Neural cell (in vitro differentiated cells): ENCODE measurements at regions not wholly inside any gene's neighbourhood (a gene's known extent, or its start where the extent isn't known, plus 50 kb on each side); places are given as distances from the start of the nearest gene placed in this dataset.

Experiments used
- CTCF ChIP-seq: fragments of 450-650 bp; IDR thresholded peaks from 2 replicates; pipeline ENCODE4 v1.5.1; 2014; ENCODE audit warnings: antibody characterized with exemption, mild to moderate bottlenecking, moderate library complexity; ENCODE audit not compliant: poor library complexity, severe bottlenecking
- EP300 ChIP-seq: fragments of 450-650 bp; conservative IDR thresholded peaks from 2 replicates; pipeline ENCODE4 v1.6.1; 2014; ENCODE audit warnings: antibody characterized with exemption, mild to moderate bottlenecking, moderate library complexity; ENCODE audit not compliant: poor library complexity, severe bottlenecking
- EZH2 ChIP-seq: fragments of 200-600, 300-800 bp; shearing (Covaris generic), sonication (generic); IDR thresholded peaks from 2 replicates; pipeline ENCODE4 v1.6.1; 2014; ENCODE audit warnings: antibody characterized with exemption, low read length, borderline replicate concordance, mild to moderate bottlenecking; ENCODE audit not compliant: insufficient read depth, poor library complexity, severe bottlenecking
- MXI1 ChIP-seq: fragments of 450-650 bp; conservative IDR thresholded peaks from 2 replicates; pipeline ENCODE4 v1.6.1; 2014; ENCODE audit warnings: antibody characterized with exemption, mild to moderate bottlenecking; ENCODE audit not compliant: poor library complexity, severe bottlenecking
- POLR2AphosphoS5 ChIP-seq: IDR thresholded peaks from 2 replicates; pipeline ENCODE4 v1.6.1; 2012
- RAD21 ChIP-seq: fragments of 450-650 bp; conservative IDR thresholded peaks from 2 replicates; pipeline ENCODE4 v1.6.1; 2014; ENCODE audit warnings: antibody characterized with exemption, mild to moderate bottlenecking, moderate library complexity
- SMC3 ChIP-seq: fragments of 450-650 bp; conservative IDR thresholded peaks from 2 replicates; pipeline ENCODE4 v1.6.1; 2014; ENCODE audit warnings: antibody characterized with exemption, mild to moderate bottlenecking, moderate library complexity; ENCODE audit not compliant: poor library complexity
- TAF1 ChIP-seq: IDR thresholded peaks from 2 replicates; pipeline ENCODE4 v1.6.1; 2012; ENCODE audit warnings: low read depth
- TF ChIP-seq, protein P1 (sequence below): IDR thresholded peaks from 2 replicates; pipeline ENCODE4 v1.6.1; 2012; ENCODE audit warnings: borderline replicate concordance

GRCh38 chr17:10894220-10894619, 56.3 kb upstream of the PIRT start:
- TF ChIP-seq CTCF (no peak), EP300 (no peak), POLR2AphosphoS5 (no peak), RAD21 (no peak), MXI1 (no peak), TAF1 (no peak), SMC3 (no peak), EZH2 (no peak)
- TF ChIP-seq, protein P1, sequence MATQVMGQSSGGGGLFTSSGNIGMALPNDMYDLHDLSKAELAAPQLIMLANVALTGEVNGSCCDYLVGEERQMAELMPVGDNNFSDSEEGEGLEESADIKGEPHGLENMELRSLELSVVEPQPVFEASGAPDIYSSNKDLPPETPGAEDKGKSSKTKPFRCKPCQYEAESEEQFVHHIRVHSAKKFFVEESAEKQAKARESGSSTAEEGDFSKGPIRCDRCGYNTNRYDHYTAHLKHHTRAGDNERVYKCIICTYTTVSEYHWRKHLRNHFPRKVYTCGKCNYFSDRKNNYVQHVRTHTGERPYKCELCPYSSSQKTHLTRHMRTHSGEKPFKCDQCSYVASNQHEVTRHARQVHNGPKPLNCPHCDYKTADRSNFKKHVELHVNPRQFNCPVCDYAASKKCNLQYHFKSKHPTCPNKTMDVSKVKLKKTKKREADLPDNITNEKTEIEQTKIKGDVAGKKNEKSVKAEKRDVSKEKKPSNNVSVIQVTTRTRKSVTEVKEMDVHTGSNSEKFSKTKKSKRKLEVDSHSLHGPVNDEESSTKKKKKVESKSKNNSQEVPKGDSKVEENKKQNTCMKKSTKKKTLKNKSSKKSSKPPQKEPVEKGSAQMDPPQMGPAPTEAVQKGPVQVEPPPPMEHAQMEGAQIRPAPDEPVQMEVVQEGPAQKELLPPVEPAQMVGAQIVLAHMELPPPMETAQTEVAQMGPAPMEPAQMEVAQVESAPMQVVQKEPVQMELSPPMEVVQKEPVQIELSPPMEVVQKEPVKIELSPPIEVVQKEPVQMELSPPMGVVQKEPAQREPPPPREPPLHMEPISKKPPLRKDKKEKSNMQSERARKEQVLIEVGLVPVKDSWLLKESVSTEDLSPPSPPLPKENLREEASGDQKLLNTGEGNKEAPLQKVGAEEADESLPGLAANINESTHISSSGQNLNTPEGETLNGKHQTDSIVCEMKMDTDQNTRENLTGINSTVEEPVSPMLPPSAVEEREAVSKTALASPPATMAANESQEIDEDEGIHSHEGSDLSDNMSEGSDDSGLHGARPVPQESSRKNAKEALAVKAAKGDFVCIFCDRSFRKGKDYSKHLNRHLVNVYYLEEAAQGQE = no peak
